CD8-positive, alpha-beta memory T cell (primary cell): ENCODE measurements at regions not wholly inside any gene's neighbourhood (a gene's known extent, or its start where the extent isn't known, plus 50 kb on each side); places are given as distances from the start of the nearest gene placed in this dataset.

Experiments
- CTCF ChIA-PET: fragments of 350-600 bp; sonication (Branson Sonifier 250); formaldehyde crosslinking; loops from one replicate; lab custom pipeline; 2021; ENCODE audit warnings: antibody characterized with exemption; lab: Charles Lee
- POLR2A ChIA-PET: fragments of 350-600 bp; sonication (Branson Sonifier 250); formaldehyde crosslinking; loops from one replicate; lab custom pipeline; 2021; ENCODE audit warnings: antibody characterized with exemption; lab: Charles Lee
- DNase-seq, 5 donors: peaks; one replicate each; pipeline versions ENCODE4 v3.0.0 to v3.0.0-alpha.2; 2020 to 2022; ENCODE audit warnings: mixed read lengths in 1 of 5
- H3K27ac ChIP-seq: one replicate; pipeline ENCODE4 v1.7.0; 2013; ENCODE audit warnings: low read depth, mild to moderate bottlenecking, low read length, moderate library complexity
- H3K27me3 ChIP-seq: 2 replicates; pipeline ENCODE4 v1.7.0; 2013; ENCODE audit warnings: low read length, mild to moderate bottlenecking; ENCODE audit not compliant: insufficient read depth, poor library complexity, severe bottlenecking
- H3K36me3 ChIP-seq: 2 replicates; pipeline ENCODE4 v1.7.0; 2013; ENCODE audit warnings: mild to moderate bottlenecking, low read length, moderate library complexity; ENCODE audit not compliant: insufficient read depth
- H3K4me1 ChIP-seq: 2 replicates; pipeline ENCODE4 v1.7.0; 2013; ENCODE audit warnings: mild to moderate bottlenecking, low read length, moderate library complexity; ENCODE audit not compliant: insufficient read depth
- H3K4me3 ChIP-seq: 2 replicates; pipeline ENCODE4 v1.7.0; 2013; ENCODE audit warnings: mild to moderate bottlenecking, low read length
- H3K9me3 ChIP-seq: 2 replicates; pipeline ENCODE4 v1.7.0; 2013; ENCODE audit warnings: mild to moderate bottlenecking, low read length
- H3K27ac Mint-ChIP-seq, 8 donors: one replicate each; pipeline ENCODE4 v1.8.0; 2020 to 2021; ENCODE audit warnings: mixed read lengths in 8 of 8, mild to moderate bottlenecking in 6 of 8, inconsistent platforms in 3 of 8, moderate library complexity in 3 of 8
- H3K27me3 Mint-ChIP-seq, 2 donors: one replicate each; pipeline ENCODE4 v1.8.0; 2020 to 2021; ENCODE audit warnings: mixed read lengths in 2 of 2, mild to moderate bottlenecking in 1 of 2, moderate library complexity in 1 of 2
- H3K36me3 Mint-ChIP-seq, 3 donors: one replicate each; pipeline ENCODE4 v1.8.0; 2020 to 2021; ENCODE audit warnings: mixed read lengths in 3 of 3, inconsistent platforms in 1 of 3, mild to moderate bottlenecking in 1 of 3
- H3K4me1 Mint-ChIP-seq, 3 donors: one replicate each; pipeline ENCODE4 v1.8.0; 2020 to 2021; ENCODE audit warnings: mixed read lengths in 3 of 3, inconsistent platforms in 1 of 3, mild to moderate bottlenecking in 1 of 3
- H3K4me3 Mint-ChIP-seq, 7 donors: one replicate each; pipeline ENCODE4 v1.8.0; 2020 to 2021; ENCODE audit warnings: mixed read lengths in 7 of 7, mild to moderate bottlenecking in 6 of 7, moderate library complexity in 4 of 7, inconsistent platforms in 2 of 7
- H3K9me3 Mint-ChIP-seq, 5 donors: one replicate each; pipeline ENCODE4 v1.8.0; 2020 to 2022; ENCODE audit warnings: mixed read lengths in 5 of 5, mild to moderate bottlenecking in 3 of 5, moderate library complexity in 2 of 5, inconsistent platforms in 1 of 5

GRCh38 chr12:13463189-13463588, 266.7 kb downstream of the EMP1 start:
- no peak overlapping the region for H3K27ac ChIP-seq
- POLR2A ChIA-PET = no interaction called here
- no peak overlapping the region for H3K4me3 ChIP-seq
- no peak overlapping the region for H3K27ac Mint-ChIP-seq
- H3K27me3 Mint-ChIP-seq = peaks cover 4 to 10% of the 10 kb centered on the region in 2 donors
- H3K4me1 Mint-ChIP-seq = no peaks in the 10 kb centered on the region
- CTCF ChIA-PET = interaction anchor here (0.7 kb wide), 1 partner anchor 12 kb away, joined by 3 read pairs; no protein-coding TSS in a partner anchor
- no peaks in the 10 kb centered on the region for H3K4me1 ChIP-seq
- H3K27me3 ChIP-seq = no peaks in the 10 kb centered on the region
- H3K36me3 ChIP-seq = no peaks in the 10 kb centered on the region
- H3K36me3 Mint-ChIP-seq = no peaks in the 10 kb centered on the region
- no peak overlapping the region for H3K4me3 Mint-ChIP-seq
- no peaks in the 10 kb centered on the region for H3K9me3 ChIP-seq
- H3K9me3 Mint-ChIP-seq = no peaks in the 10 kb centered on the region
- no peak for DNase-seq

DNA sequence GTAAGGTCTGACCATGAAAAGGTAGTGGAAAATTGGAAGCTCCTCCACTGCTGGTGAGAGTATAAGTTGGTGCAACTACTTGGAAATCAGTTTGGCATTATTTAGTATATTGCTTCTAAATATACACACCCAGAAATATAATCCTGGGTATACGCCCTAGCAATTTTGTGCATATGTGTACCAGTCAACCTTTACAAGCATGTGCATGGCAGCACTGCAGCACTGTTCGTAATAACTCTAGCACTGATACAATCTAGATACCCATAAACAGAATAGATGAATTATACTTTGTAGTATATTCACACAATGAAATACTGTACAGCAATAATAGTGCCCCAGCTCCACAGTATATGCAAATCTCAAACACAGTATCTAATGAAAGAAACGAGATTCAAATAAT, 265.9 kb downstream of the EMP1 start:
- H3K27me3 ChIP-seq = no peaks in the 10 kb centered on the region
- Mint-ChIP-seq H3K27ac (no peak overlapping the region), H3K27me3 (peaks cover 4 to 11% of the 10 kb centered on the region in 2 donors), H3K4me3 (no peak overlapping the region), H3K9me3 (peaks cover 0 to 1% (median 0%) of the 10 kb centered on the region in 5 donors), H3K36me3 (no peaks in the 10 kb centered on the region), H3K4me1 (no peaks in the 10 kb centered on the region)
- no peaks in the 10 kb centered on the region for H3K9me3 ChIP-seq
- no peak for DNase-seq
- H3K4me1 ChIP-seq = no peaks in the 10 kb centered on the region
- H3K27ac ChIP-seq = no peak overlapping the region
- POLR2A ChIA-PET = no interaction called here
- CTCF ChIA-PET = no interaction called here
- no peak overlapping the region for H3K4me3 ChIP-seq
- no peaks in the 10 kb centered on the region for H3K36me3 ChIP-seq

DNA sequence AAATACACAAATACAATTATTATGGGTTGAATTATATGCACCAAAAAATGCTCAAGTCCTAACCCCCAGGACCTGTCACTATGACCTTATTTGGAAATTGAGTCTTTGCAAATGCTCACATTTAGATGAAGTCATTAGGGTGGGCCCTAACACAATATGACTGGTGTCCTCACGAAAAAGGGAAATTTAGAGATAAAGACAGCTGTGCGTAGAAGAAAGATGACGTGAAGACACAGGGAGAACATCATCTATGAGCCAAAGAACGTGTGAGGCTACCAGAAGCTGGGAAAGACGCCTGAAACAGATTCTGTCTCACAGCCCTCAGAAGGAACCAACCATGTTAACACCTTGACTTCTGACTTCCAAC, 259.2 kb downstream of the EMP1 start:
- ChIA-PET POLR2A (no interaction called here), CTCF (no interaction called here)
- H3K4me1 ChIP-seq = no peaks in the 10 kb centered on the region
- Mint-ChIP-seq H3K36me3 (no peaks in the 10 kb centered on the region), H3K27ac (no peak overlapping the region), H3K4me3 (no peak overlapping the region), H3K27me3 (peaks cover under 1 to 15% of the 10 kb centered on the region in 2 donors), H3K9me3 (peaks cover 0 to 2% (median 0%) of the 10 kb centered on the region in 5 donors), H3K4me1 (no peaks in the 10 kb centered on the region)
- no peak overlapping the region for H3K27ac ChIP-seq
- no peak overlapping the region for H3K4me3 ChIP-seq
- no peaks in the 10 kb centered on the region for H3K27me3 ChIP-seq
- no peaks in the 10 kb centered on the region for H3K9me3 ChIP-seq
- no peak for DNase-seq
- H3K36me3 ChIP-seq = no peaks in the 10 kb centered on the region

DNA sequence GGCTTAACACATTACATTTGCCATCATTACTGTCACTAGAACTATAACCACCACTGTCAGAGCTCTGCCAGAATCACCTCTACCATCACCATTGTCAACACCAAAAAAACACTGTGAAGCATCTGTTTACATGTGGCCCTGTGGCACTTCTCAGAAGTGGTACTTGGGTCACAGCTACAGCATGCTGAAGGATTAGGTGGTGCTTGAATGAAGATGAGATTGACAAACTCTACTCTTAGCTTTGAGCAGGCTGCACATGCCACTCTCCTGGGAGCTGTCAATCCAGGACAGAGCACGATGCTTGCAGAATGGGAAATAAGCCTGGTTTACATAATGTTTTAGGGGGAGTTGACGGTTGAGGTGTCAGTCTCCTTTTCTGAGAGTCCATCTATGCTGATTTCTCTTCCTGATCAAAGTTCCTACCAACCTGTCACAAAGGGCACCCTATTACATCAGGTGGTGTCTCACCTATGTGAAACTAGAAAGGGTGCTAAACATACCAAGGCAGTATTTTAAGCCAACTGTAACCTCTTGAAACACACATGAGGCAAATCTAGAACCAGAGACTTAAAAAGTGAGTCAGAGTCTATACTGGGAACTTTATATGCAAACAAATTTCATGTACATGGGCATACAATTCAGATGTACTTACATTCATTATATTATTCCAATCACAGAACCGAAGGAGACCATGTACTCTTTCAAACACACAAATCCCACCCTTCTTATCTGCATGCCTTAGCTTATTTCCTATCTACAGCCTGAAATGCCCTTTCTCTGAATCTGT, 258.7 kb downstream of the EMP1 start:
- Histone ChIP-seq H3K9me3 (no peaks in the 10 kb centered on the region), H3K36me3 (no peaks in the 10 kb centered on the region), H3K4me3 (no peak overlapping the region), H3K27me3 (no peaks in the 10 kb centered on the region), H3K4me1 (no peaks in the 10 kb centered on the region), H3K27ac (no peak overlapping the region)
- no peak for DNase-seq
- Mint-ChIP-seq H3K27ac (no peak overlapping the region), H3K4me1 (no peaks in the 10 kb centered on the region), H3K27me3 (peaks cover 1 to 17% of the 10 kb centered on the region in 2 donors), H3K4me3 (no peak overlapping the region), H3K36me3 (no peaks in the 10 kb centered on the region), H3K9me3 (peaks cover 0 to 2% (median 0%) of the 10 kb centered on the region in 5 donors)
- CTCF ChIA-PET = no interaction called here
- POLR2A ChIA-PET = no interaction called here

GRCh38 chr12:13452955-13453570, 256.5 kb downstream of the EMP1 start:
- no peaks in the 10 kb centered on the region for H3K27me3 ChIP-seq
- no peak overlapping the region for H3K27ac Mint-ChIP-seq
- no peaks in the 10 kb centered on the region for H3K36me3 Mint-ChIP-seq
- H3K4me1 Mint-ChIP-seq = no peaks in the 10 kb centered on the region
- CTCF ChIA-PET = no interaction called here
- H3K27ac ChIP-seq = no peak overlapping the region
- H3K36me3 ChIP-seq = no peaks in the 10 kb centered on the region
- peaks cover 0 to 2% (median 0%) of the 10 kb centered on the region in 5 donors for H3K9me3 Mint-ChIP-seq
- no peaks in the 10 kb centered on the region for H3K9me3 ChIP-seq
- peaks cover 1 to 11% of the 10 kb centered on the region in 2 donors for H3K27me3 Mint-ChIP-seq
- DNase-seq = no peak
- no peak overlapping the region for H3K4me3 Mint-ChIP-seq
- POLR2A ChIA-PET = no interaction called here
- no peaks in the 10 kb centered on the region for H3K4me1 ChIP-seq
- H3K4me3 ChIP-seq = no peak overlapping the region

DNA sequence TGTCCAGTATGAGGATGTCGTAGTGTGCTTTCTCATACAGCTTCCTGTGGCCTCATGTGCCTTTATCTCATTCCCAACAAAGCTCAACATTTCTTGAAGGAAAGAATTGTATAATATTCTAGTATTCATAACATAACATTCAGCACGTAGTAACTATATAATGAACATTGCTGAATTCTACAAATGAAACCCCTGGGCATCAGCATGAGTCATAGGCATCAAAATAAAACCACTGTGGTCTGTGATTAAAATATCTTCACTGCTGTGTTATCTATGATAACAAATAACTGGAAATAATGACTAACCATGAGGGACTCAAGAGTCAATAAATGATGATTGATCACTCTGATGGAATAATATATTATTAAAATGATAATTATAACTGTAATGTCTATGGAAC, 255.2 kb downstream of the EMP1 start:
- no peaks in the 10 kb centered on the region for H3K36me3 Mint-ChIP-seq

DNA sequence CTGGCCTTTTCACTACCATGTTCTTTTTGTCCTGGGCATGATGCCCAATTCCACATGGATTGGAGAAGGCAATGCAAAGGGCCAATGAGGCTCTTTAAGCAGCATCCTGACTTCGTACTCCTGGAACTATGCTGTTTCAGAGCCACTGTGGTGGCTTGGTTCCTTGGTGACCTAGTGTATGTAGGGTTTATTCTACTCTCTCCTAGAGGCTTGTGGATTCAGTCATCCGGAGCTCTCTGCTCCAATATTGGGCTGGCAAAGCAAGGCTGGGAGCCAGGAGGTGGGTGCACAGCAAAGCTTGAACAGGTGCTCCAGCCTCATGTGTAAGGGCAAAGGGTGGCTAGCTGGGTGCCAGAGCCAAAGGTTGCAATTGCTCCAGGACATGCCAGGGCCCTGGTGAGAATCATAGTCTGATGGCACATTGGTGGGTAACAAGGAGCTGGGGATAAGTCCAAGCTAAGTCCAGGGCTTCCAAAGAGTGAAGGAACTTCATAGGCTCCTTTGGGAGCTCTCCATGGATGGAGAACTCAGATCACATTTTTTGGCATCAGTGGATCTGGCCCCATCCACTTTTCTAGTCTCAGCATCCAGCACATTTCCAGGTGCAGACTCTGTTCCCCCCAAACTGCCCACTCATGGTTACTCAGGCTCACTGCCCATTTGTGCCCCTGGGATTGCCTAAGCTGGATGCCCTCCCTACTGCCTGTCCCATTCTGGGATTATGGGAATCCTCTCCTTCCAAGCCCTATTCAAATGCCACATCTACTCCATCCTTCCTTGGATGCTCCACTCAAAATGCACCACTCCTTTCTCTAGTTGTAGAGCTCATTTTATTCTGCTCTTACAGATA, 253.9 kb downstream of the EMP1 start:
- H3K36me3 ChIP-seq = no peaks in the 10 kb centered on the region

More for the DNA sequence above, 255.2 kb downstream of the EMP1 start:
- H3K4me3 ChIP-seq = no peak overlapping the region
- H3K36me3 ChIP-seq = no peaks in the 10 kb centered on the region
- H3K27ac ChIP-seq = no peak overlapping the region
- H3K9me3 ChIP-seq = no peaks in the 10 kb centered on the region
- Mint-ChIP-seq H3K4me3 (no peak overlapping the region), H3K27me3 (peaks cover 1 to 4% of the 10 kb centered on the region in 2 donors), H3K9me3 (peaks cover 0 to 2% (median 0%) of the 10 kb centered on the region in 5 donors), H3K4me1 (no peaks in the 10 kb centered on the region), H3K27ac (no peak overlapping the region)
- ChIA-PET POLR2A (no interaction called here), CTCF (no interaction called here)
- no peaks in the 10 kb centered on the region for H3K27me3 ChIP-seq
- no peaks in the 10 kb centered on the region for H3K4me1 ChIP-seq
- DNase-seq = no peak

DNA sequence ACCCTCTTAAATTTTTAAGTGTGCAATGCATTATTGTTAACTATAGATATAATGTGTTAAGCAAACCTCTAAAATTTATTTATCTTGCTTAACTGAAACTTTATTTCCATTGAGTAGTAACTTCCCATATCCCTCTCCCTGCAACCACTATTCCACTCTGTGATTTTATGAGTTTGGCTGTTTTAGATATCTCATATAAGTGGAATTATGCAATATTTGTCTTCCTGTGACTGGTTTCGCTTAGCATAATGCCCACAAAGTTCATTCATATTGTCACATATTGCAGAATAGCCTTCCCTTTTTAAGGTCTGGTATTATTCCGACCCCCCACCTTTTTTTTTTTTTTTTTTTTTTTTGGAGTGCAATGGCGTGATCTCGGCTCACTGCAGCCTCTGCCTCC, 247.6 kb downstream of the EMP1 start:
- Histone ChIP-seq H3K27me3 (no peaks in the 10 kb centered on the region), H3K27ac (no peak overlapping the region), H3K4me1 (no peaks in the 10 kb centered on the region), H3K9me3 (no peaks in the 10 kb centered on the region), H3K4me3 (no peak overlapping the region), H3K36me3 (no peaks in the 10 kb centered on the region)
- Mint-ChIP-seq H3K9me3 (no peaks in the 10 kb centered on the region), H3K4me1 (no peaks in the 10 kb centered on the region), H3K27me3 (peaks cover 0 to 3% of the 10 kb centered on the region in 2 donors), H3K27ac (no peak overlapping the region), H3K4me3 (no peak overlapping the region), H3K36me3 (no peaks in the 10 kb centered on the region)
- ChIA-PET CTCF (no interaction called here), POLR2A (no interaction called here)
- DNase-seq = no peak

More for the DNA sequence above, 253.9 kb downstream of the EMP1 start:
- peaks cover 0 to 2% (median 0%) of the 10 kb centered on the region in 5 donors for H3K9me3 Mint-ChIP-seq
- peaks cover 1 to 4% of the 10 kb centered on the region in 2 donors for H3K27me3 Mint-ChIP-seq
- H3K4me3 ChIP-seq = no peak overlapping the region
- ChIA-PET POLR2A (no interaction called here), CTCF (no interaction called here)
- H3K9me3 ChIP-seq = no peaks in the 10 kb centered on the region
- no peaks in the 10 kb centered on the region for H3K4me1 Mint-ChIP-seq
- no peak overlapping the region for H3K27ac ChIP-seq
- H3K27me3 ChIP-seq = no peaks in the 10 kb centered on the region
- no peak for DNase-seq
- no peaks in the 10 kb centered on the region for H3K36me3 Mint-ChIP-seq
- no peak overlapping the region for H3K27ac Mint-ChIP-seq
- H3K4me3 Mint-ChIP-seq = no peak overlapping the region
- H3K4me1 ChIP-seq = no peaks in the 10 kb centered on the region
